Skeletal muscle tissue (tissue), 3 donors: ENCODE measurements at regions not wholly inside any gene's neighbourhood (a gene's known extent, or its start where the extent isn't known, plus 50 kb on each side); places are given as distances from the start of the nearest gene placed in this dataset.

ENCODE experiments used
- H3K27ac ChIP-seq: one replicate; pipeline ENCODE4 v1.7.0; 2013; ENCODE audit warnings: mild to moderate bottlenecking, low read depth, low read length, inconsistent platforms
- H3K27me3 ChIP-seq, 3 donors: one replicate each; pipeline ENCODE4 v1.7.0; 2013; ENCODE audit warnings: low read length in 3 of 3; ENCODE audit not compliant: control insufficient read depth in 3 of 3, insufficient read depth in 3 of 3
- H3K36me3 ChIP-seq, 3 donors: one replicate each; pipeline ENCODE4 v1.7.0; 2013; ENCODE audit warnings: low read length in 3 of 3; ENCODE audit not compliant: control insufficient read depth in 3 of 3, insufficient read depth in 3 of 3
- H3K4me1 ChIP-seq, 3 donors: one replicate each; pipeline ENCODE4 v1.7.0; 2013; ENCODE audit warnings: low read length in 3 of 3, mild to moderate bottlenecking in 3 of 3; ENCODE audit not compliant: control insufficient read depth in 3 of 3, insufficient read depth in 3 of 3
- H3K4me3 ChIP-seq, 3 donors: one replicate each; pipeline ENCODE4 v1.7.0; 2013; ENCODE audit warnings: low read length in 3 of 3
- H3K9ac ChIP-seq, 3 donors: one replicate each; pipeline ENCODE4 v1.7.0; 2013; ENCODE audit warnings: low read length in 3 of 3, mild to moderate bottlenecking in 3 of 3, moderate library complexity in 2 of 3, low read depth in 1 of 3
- H3K9me3 ChIP-seq, 3 donors: one replicate each; pipeline ENCODE4 v1.7.0; 2013; ENCODE audit warnings: low read length in 3 of 3; ENCODE audit not compliant: control insufficient read depth in 3 of 3
- donor health status: Osteomylitis.

DNA sequence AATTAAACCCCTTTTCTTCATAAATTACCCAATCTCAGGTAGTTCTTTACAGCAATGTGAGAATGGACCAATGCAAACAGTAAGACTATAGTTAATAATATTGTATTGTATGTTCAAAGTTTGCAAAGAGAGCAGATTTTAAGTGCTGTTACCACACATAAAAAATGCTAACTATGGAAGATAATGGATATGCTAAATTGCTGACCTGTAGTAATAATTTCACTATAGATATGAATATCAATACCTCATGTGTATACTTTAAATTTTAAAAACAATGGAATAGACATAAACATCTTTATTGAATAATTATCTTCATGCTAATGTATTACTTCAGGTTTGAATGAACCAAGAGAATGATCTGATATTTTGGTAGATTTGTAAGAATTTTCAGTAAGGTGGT is 552.4 kb upstream of the CHRM3 start:
- H3K9me3 ChIP-seq: peaks cover 0 to 2% (median 0%) of the 10 kb centered on the region in 3 donors
- no peaks in the 10 kb centered on the region for H3K27me3 ChIP-seq
- no peaks in the 10 kb centered on the region for H3K36me3 ChIP-seq
- H3K27ac ChIP-seq: no peak overlapping the region
- no peak overlapping the region for H3K4me3 ChIP-seq
- H3K4me1 ChIP-seq: no peaks in the 10 kb centered on the region
- H3K9ac ChIP-seq: no peak overlapping the region

DNA sequence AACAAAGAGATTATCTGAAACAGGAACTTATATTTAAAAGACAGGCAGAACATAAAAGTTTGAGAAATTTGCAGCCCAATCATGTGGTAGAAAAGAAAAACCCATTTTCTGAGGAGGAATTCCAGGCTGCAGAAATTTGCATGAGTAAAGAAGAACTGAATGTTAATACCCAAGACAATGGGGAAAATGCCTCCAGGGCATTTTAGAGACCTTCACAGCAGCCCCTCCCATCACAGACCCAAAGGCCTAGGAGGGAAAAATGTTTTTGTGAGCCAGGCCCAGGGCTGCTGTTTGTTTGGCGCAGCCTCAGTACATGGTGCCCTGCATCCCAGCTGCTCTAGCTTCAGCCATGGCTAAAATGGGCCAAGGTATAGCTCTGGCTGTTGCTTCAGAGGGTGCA is 554.3 kb upstream of the CHRM3 start:
- Histone ChIP-seq H3K36me3 (no peaks in the 10 kb centered on the region), H3K9ac (no peak overlapping the region), H3K27me3 (no peaks in the 10 kb centered on the region), H3K4me3 (no peak overlapping the region), H3K9me3 (peaks cover 0 to 2% (median 0%) of the 10 kb centered on the region in 3 donors), H3K4me1 (no peaks in the 10 kb centered on the region), H3K27ac (no peak overlapping the region)

DNA sequence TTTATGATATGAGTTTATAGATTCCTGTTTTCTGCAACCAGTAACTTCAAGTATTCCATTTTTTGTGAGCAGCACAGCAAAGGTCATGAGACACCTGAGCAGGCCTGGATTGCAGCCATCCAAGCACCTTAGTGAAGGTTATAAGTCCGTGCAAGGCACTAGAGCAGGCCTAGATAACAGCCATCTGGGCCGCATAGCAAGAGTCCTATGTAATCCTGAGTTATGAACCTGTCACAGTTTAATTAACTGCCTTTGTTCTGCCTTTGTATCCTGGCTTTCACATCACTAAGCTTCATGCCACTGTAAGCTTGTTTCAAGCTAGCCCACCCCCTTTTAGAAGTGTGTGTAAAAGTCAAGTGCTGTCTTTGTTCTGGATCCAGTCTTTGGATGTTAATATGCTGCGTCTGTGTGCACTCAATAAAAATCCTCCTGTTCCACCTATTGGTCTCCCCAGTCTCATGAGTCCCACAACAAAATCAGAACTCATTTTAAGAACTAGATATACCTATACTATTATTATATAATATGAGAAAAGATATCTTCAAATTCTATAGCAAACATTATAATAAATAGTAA is 556.2 kb upstream of the CHRM3 start:
- no peaks in the 10 kb centered on the region for H3K27me3 ChIP-seq
- H3K27ac ChIP-seq: no peak overlapping the region
- H3K9me3 ChIP-seq: peaks cover 0 to 2% (median 0%) of the 10 kb centered on the region in 3 donors

DNA sequence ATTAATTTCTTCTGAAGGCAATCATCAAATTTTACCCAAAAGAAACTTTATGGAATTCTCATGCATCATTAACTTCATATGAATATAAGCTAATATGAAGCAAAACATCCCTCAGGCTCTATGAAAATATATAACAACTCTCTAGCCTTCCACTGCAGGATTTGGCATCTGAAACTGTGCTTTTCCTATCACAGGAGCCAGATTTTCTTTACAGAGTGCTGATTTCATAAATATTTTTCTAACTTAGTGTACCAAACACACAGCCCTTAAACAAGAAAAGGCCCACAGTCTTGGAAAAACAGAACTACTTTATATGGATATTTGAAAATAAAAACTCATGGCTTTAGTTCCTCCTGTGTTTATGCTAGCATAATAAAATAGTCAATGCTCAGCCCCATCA is 559.5 kb upstream of the CHRM3 start:
- Histone ChIP-seq H3K9me3 (peaks cover 0 to 2% (median 0%) of the 10 kb centered on the region in 3 donors), H3K36me3 (no peaks in the 10 kb centered on the region), H3K27me3 (no peaks in the 10 kb centered on the region), H3K27ac (no peak overlapping the region), H3K4me3 (no peak overlapping the region), H3K9ac (no peak overlapping the region), H3K4me1 (no peaks in the 10 kb centered on the region)

More for the DNA sequence above, 556.2 kb upstream of the CHRM3 start:
- H3K36me3 ChIP-seq: no peaks in the 10 kb centered on the region
- no peak overlapping the region for H3K9ac ChIP-seq
- no peaks in the 10 kb centered on the region for H3K4me1 ChIP-seq
- H3K4me3 ChIP-seq: no peak overlapping the region

DNA sequence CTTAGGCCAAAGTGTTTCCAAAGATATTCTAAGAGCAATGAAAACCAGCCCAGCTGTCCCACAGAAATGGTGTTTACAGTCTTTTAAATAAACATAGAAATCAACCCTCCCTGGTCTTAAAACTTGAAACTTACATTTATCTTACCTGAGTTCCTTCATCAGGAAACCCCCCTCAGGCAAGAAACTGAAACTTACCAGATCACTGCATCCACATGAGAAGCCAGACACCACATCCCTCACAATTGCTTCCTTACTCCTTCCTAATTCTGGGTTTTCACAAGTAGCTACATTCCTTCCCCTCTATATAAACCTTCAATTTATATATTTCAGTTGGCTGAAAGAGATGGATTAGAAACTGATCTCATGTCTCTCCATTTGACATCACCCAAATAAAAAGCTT is 563.0 kb upstream of the CHRM3 start:
- Histone ChIP-seq H3K9ac (no peak overlapping the region), H3K36me3 (no peaks in the 10 kb centered on the region), H3K4me3 (no peak overlapping the region), H3K9me3 (no peaks in the 10 kb centered on the region), H3K4me1 (no peaks in the 10 kb centered on the region), H3K27ac (no peak overlapping the region), H3K27me3 (no peaks in the 10 kb centered on the region)

DNA sequence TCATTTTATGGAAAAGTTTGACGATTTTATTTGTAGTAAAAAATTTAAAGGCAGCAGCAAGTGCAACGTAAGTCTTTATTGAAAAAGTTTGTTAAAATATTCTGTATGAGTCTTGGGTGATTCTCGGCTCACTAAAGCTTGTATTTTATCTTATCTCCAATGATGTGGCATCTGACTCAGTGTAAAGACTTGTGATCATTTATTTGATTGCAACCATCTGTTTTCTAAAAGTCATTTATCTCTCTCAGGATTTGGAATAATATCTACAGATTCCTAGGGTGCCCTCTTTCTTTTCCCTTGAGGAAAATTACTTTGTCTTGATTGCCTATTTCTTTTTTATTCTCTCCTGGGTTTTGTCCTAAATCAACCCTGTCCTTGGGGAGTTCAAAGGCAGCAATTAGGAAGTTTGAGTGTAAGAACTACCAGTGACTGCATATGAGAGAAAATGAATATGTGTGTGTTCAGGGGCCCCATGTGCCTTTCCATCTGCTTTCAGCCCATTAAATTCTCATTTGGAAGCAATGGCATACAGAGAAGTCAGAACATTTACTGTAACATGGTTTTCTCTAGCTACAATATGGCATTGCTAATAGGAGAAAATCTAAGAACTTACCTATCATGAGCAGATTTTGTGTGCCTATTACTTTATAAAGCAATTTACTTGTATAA is 575.0 kb upstream of the CHRM3 start:
- Histone ChIP-seq H3K27me3 (no peaks in the 10 kb centered on the region), H3K4me3 (no peak overlapping the region), H3K9ac (no peak overlapping the region), H3K36me3 (no peaks in the 10 kb centered on the region), H3K27ac (no peak overlapping the region), H3K9me3 (no peaks in the 10 kb centered on the region), H3K4me1 (no peaks in the 10 kb centered on the region)

DNA sequence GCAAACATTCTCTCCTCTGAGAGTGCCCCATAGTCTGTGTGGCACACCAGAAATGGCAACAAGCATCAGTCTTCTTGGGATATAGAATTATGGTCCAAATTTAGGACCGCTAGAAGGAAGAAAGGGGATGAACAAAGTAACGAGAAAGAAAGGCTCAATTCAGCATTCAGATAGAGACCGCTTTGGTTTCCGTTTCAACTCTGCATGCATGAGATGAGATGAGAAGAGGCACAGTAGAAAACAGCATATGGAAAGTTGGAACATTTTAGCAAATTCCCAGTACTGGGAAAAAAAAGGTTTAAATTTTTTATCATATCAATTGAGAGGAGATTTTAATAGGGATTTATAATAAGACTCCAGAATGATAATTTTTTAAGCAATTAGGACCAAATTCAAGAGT is 595.5 kb upstream of the CHRM3 start:
- no peak overlapping the region for H3K27ac ChIP-seq
- H3K9ac ChIP-seq: no peak overlapping the region
- H3K9me3 ChIP-seq: no peaks in the 10 kb centered on the region
- H3K27me3 ChIP-seq: no peaks in the 10 kb centered on the region
- H3K4me3 ChIP-seq: no peak overlapping the region
- no peaks in the 10 kb centered on the region for H3K36me3 ChIP-seq
- no peaks in the 10 kb centered on the region for H3K4me1 ChIP-seq

DNA sequence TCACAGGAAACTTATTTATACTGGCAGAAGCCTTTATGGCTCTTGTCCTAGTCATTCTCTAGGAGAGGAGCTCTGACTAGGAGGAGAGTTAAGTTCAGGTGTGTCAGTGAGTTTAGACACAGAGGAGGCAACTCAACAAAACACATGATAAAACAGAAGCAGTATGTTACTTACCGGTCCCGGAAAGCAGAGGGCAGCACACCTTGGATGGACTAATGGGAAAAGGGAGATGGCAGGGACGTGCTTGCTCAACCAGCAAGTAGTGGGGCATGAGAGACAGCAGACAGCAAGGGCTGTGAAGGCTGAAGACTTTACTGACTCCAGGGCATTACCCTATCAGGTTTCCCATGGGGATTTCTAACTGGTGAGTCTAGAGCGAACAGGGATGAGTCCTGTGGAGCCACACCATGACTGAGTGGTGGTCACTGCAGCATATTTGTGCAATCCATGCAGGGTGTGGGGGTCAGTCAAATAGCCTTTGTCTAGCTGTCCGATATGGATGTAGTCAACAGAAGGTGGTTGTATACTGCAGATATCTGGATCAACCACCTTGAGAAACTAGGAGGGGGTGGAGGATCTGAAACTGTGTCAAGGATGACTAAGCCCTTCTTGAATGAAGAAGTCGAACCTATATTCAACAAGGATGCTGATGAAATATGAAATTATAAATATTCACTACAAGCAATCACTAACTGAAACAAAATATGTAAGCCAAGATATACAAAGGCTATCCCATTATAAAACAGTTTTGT is 596.3 kb upstream of the CHRM3 start:
- H3K4me3 ChIP-seq: no peak overlapping the region
- no peak overlapping the region for H3K27ac ChIP-seq
- no peaks in the 10 kb centered on the region for H3K9me3 ChIP-seq
- no peaks in the 10 kb centered on the region for H3K27me3 ChIP-seq
- H3K36me3 ChIP-seq: no peaks in the 10 kb centered on the region
- H3K4me1 ChIP-seq: no peaks in the 10 kb centered on the region
- no peak overlapping the region for H3K9ac ChIP-seq

DNA sequence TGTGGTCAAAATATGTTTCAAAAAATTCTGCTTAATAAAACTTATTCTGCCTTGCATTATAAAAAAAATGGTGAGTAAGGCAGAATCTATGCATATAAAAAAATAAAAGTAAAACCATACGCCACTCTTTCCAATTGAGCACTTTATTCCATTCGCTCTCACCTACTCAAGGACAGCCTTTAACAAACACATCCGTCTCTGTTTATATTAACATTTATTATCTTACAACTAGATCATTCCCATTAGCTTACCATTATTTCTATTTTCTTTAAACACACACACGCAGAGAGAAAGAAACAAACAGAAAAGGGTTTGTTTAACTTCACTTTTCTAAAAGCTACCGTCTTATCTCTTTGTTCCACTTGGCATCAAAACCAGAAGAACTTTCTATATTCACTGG is 598.9 kb upstream of the CHRM3 start:
- H3K4me3 ChIP-seq: no peak overlapping the region
- H3K9ac ChIP-seq: no peak overlapping the region
- no peaks in the 10 kb centered on the region for H3K9me3 ChIP-seq
- H3K27me3 ChIP-seq: no peaks in the 10 kb centered on the region
- H3K36me3 ChIP-seq: no peaks in the 10 kb centered on the region
- no peaks in the 10 kb centered on the region for H3K4me1 ChIP-seq
- no peak overlapping the region for H3K27ac ChIP-seq

DNA sequence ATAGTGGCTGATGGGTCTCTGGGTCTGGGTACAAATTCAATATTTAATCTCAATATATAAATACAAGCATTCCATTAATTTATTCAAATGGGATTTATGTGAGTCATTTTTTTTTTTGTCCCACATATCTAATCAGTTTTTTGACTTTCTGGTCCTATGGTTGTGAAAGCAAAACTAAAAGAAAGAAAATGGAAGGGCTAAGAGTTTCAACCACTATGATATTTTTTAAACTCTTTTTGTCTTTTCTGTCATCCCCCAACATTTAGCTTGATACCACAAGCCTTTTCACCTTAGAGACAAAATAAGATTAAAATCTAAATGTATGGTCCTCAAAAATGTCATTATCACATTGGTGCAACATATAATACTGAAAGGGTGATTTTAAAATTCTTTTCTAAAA is 602.7 kb upstream of the CHRM3 start:
- no peak overlapping the region for H3K4me3 ChIP-seq
- no peaks in the 10 kb centered on the region for H3K36me3 ChIP-seq
- H3K9me3 ChIP-seq: no peaks in the 10 kb centered on the region

More for the DNA sequence above, 602.7 kb upstream of the CHRM3 start:
- Histone ChIP-seq H3K27ac (no peak overlapping the region), H3K4me1 (no peaks in the 10 kb centered on the region), H3K27me3 (no peaks in the 10 kb centered on the region), H3K9ac (no peak overlapping the region)
